NB4 (cell line): ENCODE measurements at regions not wholly inside any gene's neighbourhood (a gene's known extent, or its start where the extent isn't known, plus 50 kb on each side); places are given as distances from the start of the nearest gene placed in this dataset.

Source experiments
- CTCF ChIP-seq: IDR thresholded peaks from one replicate; pipeline ENCODE4 v1.5.1; 2012; ENCODE audit warnings: low read depth, low read length
- MAX ChIP-seq: IDR thresholded peaks from 2 replicates; pipeline ENCODE4 v1.6.1; 2011; ENCODE audit warnings: low read depth, low read length
- MYC ChIP-seq: IDR thresholded peaks from 2 replicates; pipeline ENCODE4 v1.6.1; 2011; ENCODE audit warnings: low read depth, low read length
- POLR2A ChIP-seq: IDR thresholded peaks from 2 replicates; pipeline ENCODE4 v1.6.1; 2011; ENCODE audit warnings: mild to moderate bottlenecking; ENCODE audit not compliant: insufficient read length; ENCODE audit errors: extremely low read depth

- TF ChIP-seq CTCF = no peak
- TF ChIP-seq POLR2A = no peak
- TF ChIP-seq MYC = no peak
- no peak for TF ChIP-seq MAX
These were observed 593.4 kb upstream of the CDH4 start for GRCh38 chr20:60658681-60659080.
